ENCODE measurements at regions not wholly inside any gene's neighbourhood (a gene's known extent, or its start where the extent isn't known, plus 50 kb on each side); places are given as distances from the start of the nearest gene placed in this dataset.

GRCh38 chrY:8583191-8583590, 754.1 kb upstream of the TSPY4 start:
- dilution Hi-C loops (cut with MboI; ENCODE audit: extremely low pct_ligation_motif_present, low sequenced_read_pairs) (no loop called here), intact Hi-C loops (cut with micrococcal nuclease) (no loop called here)
- Histone ChIP-seq H4K20me1 (replicated peaks; ENCODE audit: control insufficient read depth, extremely low read depth, insufficient read depth, low read length) (no peaks in the 10 kb centered on the region), H3K4me3 (replicated peaks in 1 of 3; ENCODE audit: insufficient read depth in 1 of 3, low read depth in 1 of 3, low read length in 3 of 3) (no peak overlapping the region), H3K79me2 (ENCODE audit: control insufficient read depth, insufficient read depth, low read length) (no peaks in the 10 kb centered on the region), H3K27ac (ENCODE audit: insufficient read depth, low read depth, low read length) (no peak overlapping the region), H2AFZ (ENCODE audit: low read depth, low read length) (no peak overlapping the region), H3K4me2 (ENCODE audit: insufficient read depth, low read length) (no peak overlapping the region), H3K4me1 (ENCODE audit: control insufficient read depth, extremely low read depth, insufficient read depth, low read length) (no peaks in the 10 kb centered on the region), H3K27me3 (ENCODE audit: control insufficient read depth in 2 of 2, insufficient read depth in 2 of 2, low read length in 2 of 2) (no peaks in the 10 kb centered on the region), H3K9ac (replicated peaks; ENCODE audit: extremely low read depth, insufficient read depth, low read length) (no peak overlapping the region), H3K9me3 (replicated peaks; ENCODE audit: control insufficient read depth, insufficient read depth, low read length) (no peaks in the 10 kb centered on the region), H3K36me3 (ENCODE audit: control insufficient read depth in 2 of 2, extremely low read depth in 1 of 2, insufficient read depth in 2 of 2, low read length in 2 of 2) (no peaks in the 10 kb centered on the region), H3K9me1 (replicated peaks; ENCODE audit: control insufficient read depth, extremely low read depth, insufficient read depth, low read length) (no peaks in the 10 kb centered on the region)
- ChIA-PET POLR2A (no interaction called here), CTCF (no interaction called here)
- FAIRE-seq (no peak), DNase-seq (ENCODE audit: low read depth, low spot score) (no peak)
- BruUV-seq (replicated peaks), result no TSS peak
- TF ChIP-seq CTCF (IDR thresholded peaks at IDR 0.05; ENCODE audit: extremely low read depth in 1 of 2, insufficient read depth in 1 of 2, low read depth in 1 of 2, low read length in 2 of 2) (no peak), FOS (IDR thresholded peaks at IDR 0.05; ENCODE audit: borderline replicate concordance, insufficient read depth, low read length) (no peak), MAX (IDR thresholded peaks at IDR 0.05; ENCODE audit: insufficient read depth, insufficient read length) (no peak), POLR2A (IDR thresholded peaks at IDR 0.05; ENCODE audit: low read depth, low read length) (no peak), JUN (IDR thresholded peaks at IDR 0.05; ENCODE audit: borderline replicate concordance, insufficient read depth, insufficient read length, low read depth) (no peak), MYC (IDR thresholded peaks at IDR 0.05; ENCODE audit: low read depth, low read length) (no peak), POLR2AphosphoS5 (IDR thresholded peaks at IDR 0.05; ENCODE audit: insufficient read depth, low read depth, low read length) (no peak), GATA2 (IDR thresholded peaks at IDR 0.05; ENCODE audit: insufficient read depth, insufficient read length, low read depth, low read length) (no peak), EZH2 (IDR thresholded peaks at IDR 0.05; ENCODE audit: borderline replicate concordance, low read depth, low read length, severe bottlenecking) (no peak)

Measured in endothelial cell of umbilical vein (primary cell).